ENCODE measurements at regions not wholly inside any gene's neighbourhood (a gene's known extent, or its start where the extent isn't known, plus 50 kb on each side); places are given as distances from the start of the nearest gene placed in this dataset.

- no peak overlapping the region for H4K91ac ChIP-seq (ENCODE audit: insufficient read length, low read depth, low read length)
- Mint-ChIP-seq H3K27me3 (ENCODE audit: low read depth) (no peaks in the 10 kb centered on the region; the same call in 1 of the 2 replicates), H3K4me1 (peaks cover 4 to 5% of the 10 kb centered on the region in 2 experiments; a peak in 3 of 4 replicates), H3K27ac (no peak overlapping the region), H3K36me3 (ENCODE audit: insufficient read depth in 1 of 3, low read depth in 3 of 3) (no peaks in the 10 kb centered on the region), H3K4me3 (no peak overlapping the region), H3K9me3 (no peaks in the 10 kb centered on the region)
- no peaks in the 10 kb centered on the region for H4K20me1 ChIP-seq (ENCODE audit: control insufficient read depth, insufficient read depth, insufficient read length)
- DNase-seq: no peak
- H2BK15ac ChIP-seq (ENCODE audit: low read depth, low read length): no peak overlapping the region
- H3K27ac ChIP-seq (ENCODE audit: insufficient read length, low read depth, low read length): no peak overlapping the region
- WGBS (ENCODE audit: extremely low coverage, insufficient read length, low lambda C conversion rate): no CpG with 5 or more reads among the region's 3 CpGs
- H3K79me1 ChIP-seq (ENCODE audit: insufficient read depth, low read depth, low read length, poor library complexity, severe bottlenecking): no peaks in the 10 kb centered on the region
- H4K5ac ChIP-seq (ENCODE audit: insufficient read length, low read depth, low read length): no peak overlapping the region
- H4K8ac ChIP-seq (replicated peaks; ENCODE audit: insufficient read length, low read depth, low read length): no peak overlapping the region
- H3K4ac ChIP-seq (ENCODE audit: low read depth, low read length): no peak overlapping the region
- no peak overlapping the region for H2BK12ac ChIP-seq (ENCODE audit: insufficient read length, low read depth, low read length)
- no peaks in the 10 kb centered on the region for H3K23me2 ChIP-seq (ENCODE audit: insufficient read length, low read depth, low read length, poor library complexity, severe bottlenecking)
- H2BK120ac ChIP-seq (ENCODE audit: low read depth, low read length, poor library complexity, severe bottlenecking): no peak overlapping the region
- no peaks in the 10 kb centered on the region; the same call in 1 of the 2 replicates for H3K27me3 ChIP-seq (ENCODE audit: insufficient read depth, low read length)
- no peak overlapping the region for H2AK5ac ChIP-seq (ENCODE audit: insufficient read length, low read length)
- H3K4me1 ChIP-seq (ENCODE audit: insufficient read depth, low read length): 0 out of 2 replicates have a peak, but pooled peaks cover 2% of the 10 kb centered on the region
- no peak overlapping the region for H3K14ac ChIP-seq (ENCODE audit: insufficient read depth, low read length)
- H2AFZ ChIP-seq (ENCODE audit: low read length): no peak overlapping the region
- no peak for TF ChIP-seq CTCF (conservative IDR thresholded peaks at IDR 0.05)
- H3K4me2 ChIP-seq (ENCODE audit: insufficient read depth, insufficient read length, low read length): no peak overlapping the region
- H2BK5ac ChIP-seq (ENCODE audit: insufficient read length, low read length): no peak overlapping the region
- no peak overlapping the region for H3K56ac ChIP-seq (ENCODE audit: insufficient read length, low read depth, low read length)
- no peak overlapping the region for H3K23ac ChIP-seq (ENCODE audit: insufficient read length, low read depth, low read length)
- no peak overlapping the region for H2BK20ac ChIP-seq (ENCODE audit: low read depth, low read length, poor library complexity, severe bottlenecking)
- H3K18ac ChIP-seq (ENCODE audit: insufficient read length, low read depth, low read length): no peak overlapping the region
- no peaks in the 10 kb centered on the region for H3K79me2 ChIP-seq (ENCODE audit: insufficient read depth, low read length)
- no peak overlapping the region for H3T11ph ChIP-seq (ENCODE audit: low read length)
- no peaks in the 10 kb centered on the region for H3K9me3 ChIP-seq (ENCODE audit: control insufficient read depth, low read depth, low read length)
- no peak overlapping the region for H3K9ac ChIP-seq (ENCODE audit: extremely low read depth, insufficient read length, low read length)
Observed at GRCh38 chr13:50618206-50618605, 225.3 kb downstream of the DLEU7 start.

Data from H9 (cell line).